B cell (primary cell): ENCODE measurements at regions not wholly inside any gene's neighbourhood (a gene's known extent, or its start where the extent isn't known, plus 50 kb on each side); places are given as distances from the start of the nearest gene placed in this dataset.

Experiments used
- ATAC-seq: fragments of 200-7000 bp; cut with Tn5 transposase; one replicate; pipeline ENCODE4 v1.10.0; 2021; ENCODE audit warnings: low read depth, mild to moderate bottlenecking, moderate number of reproducible peaks, moderate library complexity
- CTCF ChIA-PET: fragments of 350-600 bp; sonication (Branson Sonifier 250); formaldehyde crosslinking; loops from one replicate; lab custom pipeline; 2021; ENCODE audit warnings: antibody characterized with exemption, inconsistent platforms; lab: Charles Lee
- POLR2A ChIA-PET: fragments of 350-600 bp; sonication (Branson Sonifier 250); formaldehyde crosslinking; loops from one replicate; lab custom pipeline; 2021; ENCODE audit warnings: antibody characterized with exemption; lab: Charles Lee
- DNase-seq: peaks from one replicate; pipeline ENCODE4 v3.0.0; 2013
- H2AFZ ChIP-seq: 2 replicates; pipeline ENCODE4 v1.6.1; 2012; ENCODE audit warnings: mild to moderate bottlenecking, low read depth, low read length; ENCODE audit not compliant: insufficient read depth, poor library complexity, severe bottlenecking
- H3K27ac ChIP-seq, 2 donors: 1 replicate in 1 of 2; 2 replicates in 1 of 2; pipeline ENCODE4 v1.5.1; 2012 to 2013; ENCODE audit warnings: low read length in 2 of 2, mild to moderate bottlenecking in 2 of 2, moderate library complexity in 1 of 2
- H3K27me3 ChIP-seq, 4 experiments: fragments of 200-600 bp in 1 of 4; sonication (generic) in 1 of 4; replicated peaks in 1 of 4; 1 replicate in 2 of 4; 2 replicates in 2 of 4; pipeline versions ENCODE4 v1.6.1 to v1.7.0; 2013 to 2016; ENCODE audit warnings: low read length in 3 of 4, mild to moderate bottlenecking in 2 of 4, mixed read lengths in 1 of 4, moderate library complexity in 1 of 4; ENCODE audit not compliant: insufficient read depth in 4 of 4, control insufficient read depth in 3 of 4; ENCODE audit errors: control extremely low read depth in 1 of 4
- H3K36me3 ChIP-seq, 2 experiments: replicated peaks in 1 of 2; 1 replicate in 1 of 2; 2 replicates in 1 of 2; pipeline versions ENCODE4 v1.6.1 to v1.7.1; 2013; ENCODE audit warnings: low read length in 1 of 2; ENCODE audit not compliant: insufficient read depth in 2 of 2, control insufficient read depth in 1 of 2; ENCODE audit errors: control extremely low read depth in 1 of 2, extremely low read depth in 1 of 2
- H3K4me1 ChIP-seq, 2 donors: fragments of 200-600 bp in 1 of 2; sonication (generic) in 1 of 2; 1 replicate in 1 of 2; 2 replicates in 1 of 2; pipeline versions ENCODE4 v1.5.1 to v1.6.1; 2013 to 2017; ENCODE audit warnings: low read length in 2 of 2; ENCODE audit not compliant: control insufficient read depth in 2 of 2, insufficient read depth in 2 of 2
- H3K4me2 ChIP-seq: replicated peaks from 2 replicates; pipeline ENCODE3; 2012; ENCODE audit warnings: mild to moderate bottlenecking, low read depth, low read length; ENCODE audit not compliant: poor library complexity, severe bottlenecking
- H3K4me3 ChIP-seq, 5 experiments: fragments of 200-600 bp in 1 of 5; sonication (generic) in 1 of 5; 1 replicate in 3 of 5; 2 replicates in 2 of 5; pipeline versions ENCODE4 v1.5.1 to v1.7.0; 2011 to 2016; ENCODE audit warnings: low read length in 4 of 5, mild to moderate bottlenecking in 4 of 5, low read depth in 2 of 5, control low read depth in 1 of 5, moderate library complexity in 1 of 5; ENCODE audit not compliant: insufficient read depth in 1 of 5; ENCODE audit errors: control extremely low read depth in 1 of 5, extremely low read depth in 1 of 5
- H3K79me2 ChIP-seq: fragments of 200-600 bp; sonication (generic); one replicate; pipeline ENCODE4 v1.6.0; 2016; ENCODE audit warnings: low read length; ENCODE audit not compliant: control insufficient read depth, insufficient read depth
- H3K9ac ChIP-seq: fragments of 200-600 bp; sonication (generic); 2 replicates; pipeline ENCODE4 v1.6.1; 2017; ENCODE audit warnings: mild to moderate bottlenecking, low read length, moderate library complexity
- H3K9me3 ChIP-seq, 3 donors: one replicate each; pipeline versions ENCODE4 v1.6.1 to v1.7.1; 2013; ENCODE audit warnings: low read length in 2 of 3; ENCODE audit not compliant: control insufficient read depth in 2 of 3, insufficient read depth in 1 of 3; ENCODE audit errors: control extremely low read depth in 1 of 3
- H4K20me1 ChIP-seq: 2 replicates; pipeline ENCODE4 v1.6.0; 2012; ENCODE audit warnings: mild to moderate bottlenecking, low read length; ENCODE audit not compliant: insufficient read depth, control insufficient read depth, poor library complexity, severe bottlenecking
- H3K27ac Mint-ChIP-seq: one replicate; pipeline ENCODE4 v1.8.0; 2021; ENCODE audit warnings: mixed read lengths
- H3K27me3 Mint-ChIP-seq: one replicate; pipeline ENCODE4 v1.8.0; 2021; ENCODE audit warnings: mixed read lengths
- H3K4me1 Mint-ChIP-seq: one replicate; pipeline ENCODE4 v1.8.0; 2021; ENCODE audit warnings: mixed read lengths
- H3K4me3 Mint-ChIP-seq: one replicate; pipeline ENCODE4 v1.8.0; 2021; ENCODE audit warnings: mixed read lengths
- H3K9me3 Mint-ChIP-seq: one replicate; pipeline ENCODE4 v1.8.0; 2022; ENCODE audit warnings: mixed read lengths; ENCODE audit not compliant: insufficient read depth
- CTCF ChIP-seq: fragments of 200-600 bp; IDR thresholded peaks from one replicate; pipeline ENCODE4 v1.8.0; 2022; ENCODE audit warnings: antibody characterized with exemption, mild to moderate bottlenecking
- EZH2 ChIP-seq: IDR thresholded peaks from 2 replicates; pipeline ENCODE4 v1.6.1; 2012; ENCODE audit warnings: borderline replicate concordance, low read depth, mild to moderate bottlenecking, moderate library complexity, low read length; ENCODE audit not compliant: insufficient read depth, poor library complexity, severe bottlenecking
- WGBS: methylation state at CpG from one replicate; pipeline ENCODE4 v1.1.5; 2013; ENCODE audit warnings: missing lambda C conversion rate; ENCODE audit not compliant: insufficient coverage; 5-methylcytosine and 5-hydroxymethylcytosine counted together
- intact Hi-C: fragments of 100-400 bp; cut with micrococcal nuclease; formaldehyde crosslinking; loops from one replicate; pipeline ENCODE4 v1.10.0; 2022

GRCh38 chr4:124948976-124949597, 236.6 kb upstream of the ANKRD50 start:
- 100% methylated on average over 1 of the region's 1 CpG for WGBS
- Mint-ChIP-seq H3K4me3 (no peak overlapping the region), H3K27me3 (no peaks in the 10 kb centered on the region), H3K9me3 (peaks cover 2% of the 10 kb centered on the region), H3K27ac (no peak overlapping the region), H3K4me1 (no peaks in the 10 kb centered on the region)
- CTCF ChIA-PET: interaction anchor here (1.1 kb wide), 1 partner anchor 25 kb away, joined by 3 read pairs; no protein-coding TSS in a partner anchor
- POLR2A ChIA-PET: no interaction called here
- Histone ChIP-seq H3K36me3 (no peaks in the 10 kb centered on the region), H4K20me1 (no peaks in the 10 kb centered on the region), H3K4me2 (no peak overlapping the region), H3K79me2 (no peaks in the 10 kb centered on the region), H3K27me3 (no peaks in the 10 kb centered on the region), H3K4me1 (no peaks in the 10 kb centered on the region), H2AFZ (no peak overlapping the region), H3K9ac (no peak overlapping the region), H3K27ac (no peak overlapping the region), H3K9me3 (no peaks in the 10 kb centered on the region), H3K4me3 (no peak overlapping the region)
- intact Hi-C loops: no loop called here
- DNase-seq (no peak), ATAC-seq (no peak)
- TF ChIP-seq EZH2: no peak
- no peak for TF ChIP-seq CTCF

- intact Hi-C loops: no loop called here
- H3K27me3 ChIP-seq: no peaks in the 10 kb centered on the region
- DNase-seq: no peak
- H3K27ac ChIP-seq: no peak overlapping the region
- H3K9ac ChIP-seq: no peak overlapping the region
- CTCF ChIA-PET: no interaction called here
- no peak for ATAC-seq
- no peaks in the 10 kb centered on the region for H3K4me1 ChIP-seq
- H3K9me3 ChIP-seq: no peaks in the 10 kb centered on the region
- no peak overlapping the region for H3K27ac Mint-ChIP-seq
- H3K9me3 Mint-ChIP-seq: peaks cover 2% of the 10 kb centered on the region
- no peaks in the 10 kb centered on the region for H3K36me3 ChIP-seq
- no peak overlapping the region for H3K4me2 ChIP-seq
- H3K4me3 Mint-ChIP-seq: no peak overlapping the region
- H3K27me3 Mint-ChIP-seq: no peaks in the 10 kb centered on the region
- TF ChIP-seq EZH2 (no peak), CTCF (no peak)
- WGBS: 67% methylated on average over 1 of the region's 3 CpGs
- H3K4me3 ChIP-seq: no peak overlapping the region
- H2AFZ ChIP-seq: no peak overlapping the region
- no peaks in the 10 kb centered on the region for H3K79me2 ChIP-seq
- POLR2A ChIA-PET: no interaction called here
- H3K4me1 Mint-ChIP-seq: no peaks in the 10 kb centered on the region
- no peaks in the 10 kb centered on the region for H4K20me1 ChIP-seq
Observed at GRCh38 chr4:124947622-124948265, 235.2 kb upstream of the ANKRD50 start.
